RCC 7860 (cell line): ENCODE measurements at regions not wholly inside any gene's neighbourhood (a gene's known extent, or its start where the extent isn't known, plus 50 kb on each side); places are given as distances from the start of the nearest gene placed in this dataset.
"Not testable (repeated sequence)": the region's sequence is repeated elsewhere in the genome, so short reads cannot be mapped to it uniquely, and the experiment has no call there.

Experiments
- DNase-seq: peaks from one replicate; pipeline ENCODE4 v3.0.0-alpha.2; 2015; ENCODE audit warnings: low spot score
- FAIRE-seq: peaks from 2 replicates; lab custom pipeline; 2012; peaks lifted over from hg19 to GRCh38; lab: Jason Lieb, UNC

GRCh38 chr9:99663297-99663696 is 158.4 kb upstream of the NR4A3 start:
- DNase-seq (no peak), FAIRE-seq (no peak)

GRCh38 chr9:99663856-99664255 is 157.8 kb upstream of the NR4A3 start:
- DNase-seq (no peak), FAIRE-seq (no peak)

- FAIRE-seq (no peak), DNase-seq (no peak)
Measured at GRCh38 chr9:99666571-99666970, 155.1 kb upstream of the NR4A3 start.

GRCh38 chr9:99670886-99671285 is 150.8 kb upstream of the NR4A3 start:
- DNase-seq, FAIRE-seq: not testable (repeated sequence)

GRCh38 chr9:99677281-99677680 is 144.4 kb upstream of the NR4A3 start:
- DNase-seq = no peak
- no peak for FAIRE-seq

- no peak for DNase-seq
- FAIRE-seq = no peak
Measured at GRCh38 chr9:99678566-99678965, 143.1 kb upstream of the NR4A3 start.

GRCh38 chr9:99680191-99680590 is 141.5 kb upstream of the NR4A3 start:
- FAIRE-seq (no peak), DNase-seq (no peak)

- FAIRE-seq = no peak
Measured at GRCh38 chr9:99681113-99681512, 140.6 kb upstream of the NR4A3 start.

GRCh38 chr9:99682378-99682777 is 139.3 kb upstream of the NR4A3 start:
- DNase-seq (no peak), FAIRE-seq (no peak)

More at GRCh38 chr9:99681113-99681512, 140.6 kb upstream of the NR4A3 start:
- no peak for DNase-seq

- FAIRE-seq (no peak), DNase-seq (no peak)
Measured at GRCh38 chr9:99682870-99683269, 138.8 kb upstream of the NR4A3 start.

- FAIRE-seq (no peak), DNase-seq (no peak)
Measured at GRCh38 chr9:99690573-99690972, 131.1 kb upstream of the NR4A3 start.

GRCh38 chr9:99693888-99694287 is 127.8 kb upstream of the NR4A3 start:
- FAIRE-seq (no peak), DNase-seq (no peak)

GRCh38 chr9:99694393-99694792 is 127.3 kb upstream of the NR4A3 start:
- FAIRE-seq (no peak), DNase-seq (no peak)

GRCh38 chr9:99699396-99699795 is 122.3 kb upstream of the NR4A3 start:
- FAIRE-seq (no peak), DNase-seq (no peak)

- FAIRE-seq = no peak
- no peak for DNase-seq
Measured at GRCh38 chr9:99712214-99712613, 109.5 kb upstream of the NR4A3 start.

GRCh38 chr9:99713838-99714306 is 107.8 kb upstream of the NR4A3 start:
- DNase-seq (no peak), FAIRE-seq (no peak)

- DNase-seq (no peak), FAIRE-seq (no peak)
Measured at GRCh38 chr9:99718631-99719030, 103.1 kb upstream of the NR4A3 start.

- FAIRE-seq = peak; percentile 15
- DNase-seq = no peak
Measured at GRCh38 chr9:99720455-99721050, 101.1 kb upstream of the NR4A3 start.

GRCh38 chr9:99721898-99722297 is 99.8 kb upstream of the NR4A3 start:
- DNase-seq (no peak), FAIRE-seq (no peak)

GRCh38 chr9:99722877-99723276 is 98.8 kb upstream of the NR4A3 start:
- DNase-seq (no peak), FAIRE-seq (no peak)

GRCh38 chr9:99724640-99725039 is 97.0 kb upstream of the NR4A3 start:
- DNase-seq = no peak
- FAIRE-seq = no peak

- DNase-seq (no peak), FAIRE-seq (no peak)
Measured at GRCh38 chr9:99725852-99726251, 95.8 kb upstream of the NR4A3 start.

GRCh38 chr9:99726758-99727157 is 94.9 kb upstream of the NR4A3 start:
- DNase-seq = no peak
- no peak for FAIRE-seq
